ENCODE measurements at regions not wholly inside any gene's neighbourhood (a gene's known extent, or its start where the extent isn't known, plus 50 kb on each side); places are given as distances from the start of the nearest gene placed in this dataset.
A peak's percentile ranks its signal among the peaks of the same experiment; 100 is the strongest.

DNA sequence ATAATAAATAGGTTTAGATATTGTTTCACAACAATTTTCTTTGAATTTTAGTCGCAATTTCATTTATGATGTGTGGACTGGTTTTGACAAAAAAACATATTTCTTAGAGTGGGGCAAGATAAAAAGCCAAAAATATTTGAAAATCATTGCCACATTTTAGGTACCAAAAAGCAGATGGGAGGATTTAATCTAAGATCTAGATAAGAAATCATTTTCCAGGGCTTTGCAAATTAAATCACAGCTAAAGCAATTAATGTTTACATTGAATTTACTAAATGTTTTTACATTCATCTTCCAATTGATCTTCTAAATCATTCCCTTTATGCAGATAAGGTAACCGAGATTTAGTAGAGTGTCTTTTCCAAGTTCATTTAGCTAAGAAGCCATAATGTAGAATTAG, 1386.0 kb upstream of the TENM4 start:
- H3K36me3 ChIP-seq (replicated peaks in 1 of 2; ENCODE audit: control insufficient read depth in 2 of 2, insufficient read depth in 2 of 2, low read length in 2 of 2): no peaks in the 10 kb centered on the region
- WGBS, 2 donors (ENCODE audit: extremely low coverage in 2 of 2, insufficient read length in 2 of 2, insufficient replicate concordance in 1 of 2): no CpG with 5 or more reads among the region's 2 CpGs
- H2BK12ac ChIP-seq (ENCODE audit: low read length): no peak overlapping the region
- no peak overlapping the region for H2AFZ ChIP-seq (ENCODE audit: low read length)
- H4K91ac ChIP-seq (ENCODE audit: low read depth, low read length, poor library complexity): no peak overlapping the region
- H3K27ac ChIP-seq (replicated peaks; ENCODE audit: low read length): no peak overlapping the region
- H3K4me1 ChIP-seq (ENCODE audit: control insufficient read depth in 2 of 2, insufficient read depth in 1 of 2, low read depth in 1 of 2, low read length in 2 of 2): no peaks in the 10 kb centered on the region
- no peak overlapping the region for H2BK120ac ChIP-seq (ENCODE audit: low read depth, low read length)
- no peak overlapping the region for H2BK5ac ChIP-seq (ENCODE audit: low read length)
- H3K18ac ChIP-seq (ENCODE audit: low read length): no peak overlapping the region
- H3K9me3 ChIP-seq (replicated peaks in 1 of 2; ENCODE audit: control insufficient read depth in 2 of 2, insufficient read depth in 1 of 2, low read depth in 1 of 2, low read length in 2 of 2): no peaks in the 10 kb centered on the region
- no peak overlapping the region for H2AK5ac ChIP-seq (ENCODE audit: low read depth, low read length)
- no peak overlapping the region for H3K4me2 ChIP-seq (ENCODE audit: insufficient read depth, low read length, poor library complexity, severe bottlenecking)
- no peak overlapping the region for H3K4me3 ChIP-seq (ENCODE audit: low read length in 2 of 2)
- H3K79me1 ChIP-seq (ENCODE audit: low read depth, low read length): no peaks in the 10 kb centered on the region
- H2BK15ac ChIP-seq (ENCODE audit: low read length): no peak overlapping the region
- no peak overlapping the region for H4K8ac ChIP-seq (ENCODE audit: low read depth, low read length)
- H3K23ac ChIP-seq (ENCODE audit: low read depth, low read length, poor library complexity): no peak overlapping the region
- no peaks in the 10 kb centered on the region for H3K27me3 ChIP-seq (ENCODE audit: control insufficient read depth in 3 of 3, insufficient read depth in 3 of 3, low read depth in 1 of 3, low read length in 3 of 3)
- no peak for DNase-seq (ENCODE audit: low spot score)
- H3K14ac ChIP-seq (ENCODE audit: low read length): no peak overlapping the region
- no peak overlapping the region for H3K4ac ChIP-seq (ENCODE audit: low read length)
- no peak overlapping the region for H3K9ac ChIP-seq (ENCODE audit: low read depth, low read length, poor library complexity)

DNA sequence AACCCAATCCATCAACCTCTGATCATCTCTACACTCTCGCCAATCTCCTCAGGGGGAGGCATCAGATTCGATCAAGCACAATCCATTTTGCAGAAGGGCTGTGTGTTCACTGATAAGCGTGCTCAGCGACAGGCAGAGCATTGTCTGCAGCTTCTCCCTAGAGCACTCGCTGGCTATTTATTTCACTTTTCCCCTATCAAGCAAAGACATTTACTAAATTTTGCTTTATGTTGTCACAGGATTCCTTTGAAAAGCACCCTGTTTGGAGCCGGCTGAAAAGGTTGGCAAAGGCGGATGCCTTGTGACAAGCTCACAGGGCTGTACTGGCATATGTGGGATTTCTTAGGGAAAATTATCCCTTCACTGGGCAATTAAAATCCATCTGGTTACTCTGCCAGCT, 1381.5 kb upstream of the TENM4 start:
- Histone ChIP-seq H2BK12ac (ENCODE audit: low read length) (no peak overlapping the region), H2AFZ (ENCODE audit: low read length) (peak overlapping the region; percentile 29), H4K91ac (ENCODE audit: low read depth, low read length, poor library complexity) (no peak overlapping the region), H3K9me3 (replicated peaks in 1 of 2; ENCODE audit: control insufficient read depth in 2 of 2, insufficient read depth in 1 of 2, low read depth in 1 of 2, low read length in 2 of 2) (no peaks in the 10 kb centered on the region), H2AK5ac (ENCODE audit: low read depth, low read length) (no peak overlapping the region), H2BK120ac (ENCODE audit: low read depth, low read length) (no peak overlapping the region), H3K4me1 (ENCODE audit: control insufficient read depth in 2 of 2, insufficient read depth in 1 of 2, low read depth in 1 of 2, low read length in 2 of 2) (no peaks in the 10 kb centered on the region), H3K9ac (ENCODE audit: low read depth, low read length, poor library complexity) (no peak overlapping the region), H3K36me3 (replicated peaks in 1 of 2; ENCODE audit: control insufficient read depth in 2 of 2, insufficient read depth in 2 of 2, low read length in 2 of 2) (no peaks in the 10 kb centered on the region), H3K14ac (ENCODE audit: low read length) (no peak overlapping the region), H3K27ac (replicated peaks; ENCODE audit: low read length) (no peak overlapping the region), H3K4me2 (ENCODE audit: insufficient read depth, low read length, poor library complexity, severe bottlenecking) (no peak overlapping the region), H3K27me3 (ENCODE audit: control insufficient read depth in 3 of 3, insufficient read depth in 3 of 3, low read depth in 1 of 3, low read length in 3 of 3) (no peaks in the 10 kb centered on the region), H4K8ac (ENCODE audit: low read depth, low read length) (peak overlapping the region; percentile 82), H2BK5ac (ENCODE audit: low read length) (no peak overlapping the region), H3K79me1 (ENCODE audit: low read depth, low read length) (no peaks in the 10 kb centered on the region), H3K23ac (ENCODE audit: low read depth, low read length, poor library complexity) (no peak overlapping the region), H3K4me3 (ENCODE audit: low read length in 2 of 2) (no peak overlapping the region), H2BK15ac (ENCODE audit: low read length) (peak overlapping the region; percentile 26), H3K4ac (ENCODE audit: low read length) (no peak overlapping the region), H3K18ac (ENCODE audit: low read length) (no peak overlapping the region)
- DNase-seq (ENCODE audit: low spot score): no peak
- no CpG with 5 or more reads among the region's 7 CpGs for WGBS, 2 donors (ENCODE audit: extremely low coverage in 2 of 2, insufficient read length in 2 of 2, insufficient replicate concordance in 1 of 2)

- Histone ChIP-seq H3K4me3 (ENCODE audit: low read length in 2 of 2) (no peak overlapping the region), H2BK120ac (ENCODE audit: low read depth, low read length) (no peak overlapping the region), H3K23ac (ENCODE audit: low read depth, low read length, poor library complexity) (no peak overlapping the region), H2BK12ac (ENCODE audit: low read length) (no peak overlapping the region), H3K4ac (ENCODE audit: low read length) (no peak overlapping the region), H3K4me2 (ENCODE audit: insufficient read depth, low read length, poor library complexity, severe bottlenecking) (no peak overlapping the region), H3K9me3 (replicated peaks in 1 of 2; ENCODE audit: control insufficient read depth in 2 of 2, insufficient read depth in 1 of 2, low read depth in 1 of 2, low read length in 2 of 2) (no peaks in the 10 kb centered on the region), H3K27me3 (ENCODE audit: control insufficient read depth in 3 of 3, insufficient read depth in 3 of 3, low read depth in 1 of 3, low read length in 3 of 3) (no peaks in the 10 kb centered on the region), H3K79me1 (ENCODE audit: low read depth, low read length) (no peaks in the 10 kb centered on the region), H4K91ac (ENCODE audit: low read depth, low read length, poor library complexity) (no peak overlapping the region), H4K8ac (ENCODE audit: low read depth, low read length) (no peak overlapping the region), H2BK15ac (ENCODE audit: low read length) (no peak overlapping the region), H3K4me1 (ENCODE audit: control insufficient read depth in 2 of 2, insufficient read depth in 1 of 2, low read depth in 1 of 2, low read length in 2 of 2) (peaks cover 2 to 7% of the 10 kb centered on the region in 2 donors), H3K18ac (ENCODE audit: low read length) (no peak overlapping the region), H2AFZ (ENCODE audit: low read length) (no peak overlapping the region), H3K14ac (ENCODE audit: low read length) (no peak overlapping the region), H3K36me3 (replicated peaks in 1 of 2; ENCODE audit: control insufficient read depth in 2 of 2, insufficient read depth in 2 of 2, low read length in 2 of 2) (no peaks in the 10 kb centered on the region), H2AK5ac (ENCODE audit: low read depth, low read length) (no peak overlapping the region), H3K27ac (replicated peaks; ENCODE audit: low read length) (no peak overlapping the region), H2BK5ac (ENCODE audit: low read length) (no peak overlapping the region), H3K9ac (ENCODE audit: low read depth, low read length, poor library complexity) (no peak overlapping the region)
- WGBS, 2 donors (ENCODE audit: extremely low coverage in 2 of 2, insufficient read length in 2 of 2, insufficient replicate concordance in 1 of 2): no CpG with 5 or more reads among the region's 1 CpG
- no peak for DNase-seq (ENCODE audit: low spot score)
Observed at GRCh38 chr11:80819271-80819670, 1378.4 kb upstream of the TENM4 start.

GRCh38 chr11:80816966-80817365, 1376.1 kb upstream of the TENM4 start:
- Histone ChIP-seq H3K27me3 (ENCODE audit: control insufficient read depth in 3 of 3, insufficient read depth in 3 of 3, low read depth in 1 of 3, low read length in 3 of 3) (no peaks in the 10 kb centered on the region), H2BK15ac (ENCODE audit: low read length) (no peak overlapping the region), H3K9ac (ENCODE audit: low read depth, low read length, poor library complexity) (no peak overlapping the region), H3K4ac (ENCODE audit: low read length) (no peak overlapping the region), H3K4me1 (ENCODE audit: control insufficient read depth in 2 of 2, insufficient read depth in 1 of 2, low read depth in 1 of 2, low read length in 2 of 2) (peaks cover 2 to 7% of the 10 kb centered on the region in 2 donors), H3K23ac (ENCODE audit: low read depth, low read length, poor library complexity) (no peak overlapping the region), H2BK120ac (ENCODE audit: low read depth, low read length) (no peak overlapping the region), H3K27ac (replicated peaks; ENCODE audit: low read length) (no peak overlapping the region), H3K36me3 (replicated peaks in 1 of 2; ENCODE audit: control insufficient read depth in 2 of 2, insufficient read depth in 2 of 2, low read length in 2 of 2) (no peaks in the 10 kb centered on the region), H3K79me1 (ENCODE audit: low read depth, low read length) (no peaks in the 10 kb centered on the region), H3K18ac (ENCODE audit: low read length) (no peak overlapping the region), H3K9me3 (replicated peaks in 1 of 2; ENCODE audit: control insufficient read depth in 2 of 2, insufficient read depth in 1 of 2, low read depth in 1 of 2, low read length in 2 of 2) (no peaks in the 10 kb centered on the region), H4K8ac (ENCODE audit: low read depth, low read length) (no peak overlapping the region), H2BK12ac (ENCODE audit: low read length) (no peak overlapping the region), H4K91ac (ENCODE audit: low read depth, low read length, poor library complexity) (no peak overlapping the region), H2AK5ac (ENCODE audit: low read depth, low read length) (no peak overlapping the region), H2BK5ac (ENCODE audit: low read length) (no peak overlapping the region), H2AFZ (ENCODE audit: low read length) (peak overlapping the region; percentile 3), H3K14ac (ENCODE audit: low read length) (no peak overlapping the region), H3K4me3 (ENCODE audit: low read length in 2 of 2) (no peak overlapping the region), H3K4me2 (ENCODE audit: insufficient read depth, low read length, poor library complexity, severe bottlenecking) (no peak overlapping the region)
- WGBS, 2 donors (ENCODE audit: extremely low coverage in 2 of 2, insufficient read length in 2 of 2, insufficient replicate concordance in 1 of 2): no CpG with 5 or more reads among the region's 4 CpGs
- no peak for DNase-seq (ENCODE audit: low spot score)
